Calu3 (cell line): ENCODE measurements at regions not wholly inside any gene's neighbourhood (a gene's known extent, or its start where the extent isn't known, plus 50 kb on each side); places are given as distances from the start of the nearest gene placed in this dataset.
"Not testable (repeated sequence)": the region's sequence is repeated elsewhere in the genome, so short reads cannot be mapped to it uniquely, and the experiment has no call there.

ENCODE experiments used
- BruUV-seq: library from RNA; stranded (reverse); fragments of 400-500 nt; replicated peaks from 2 replicates; lab custom pipeline; 2021; lab: Mats Ljungman, UMichigan
- CTCF ChIA-PET: fragments of 300-600 bp; sonication (Branson Sonifier 250); formaldehyde crosslinking; loops from one replicate; lab custom pipeline; 2022; ENCODE audit warnings: antibody characterized with exemption; lab: Charles Lee
- DNase-seq: peaks from one replicate; pipeline ENCODE4 v3.0.0; 2022
- H3K27ac Mint-ChIP-seq: one replicate; pipeline ENCODE4 v1.8.0; 2022; ENCODE audit warnings: mixed read lengths; ENCODE audit not compliant: unreplicated experiment
- H3K27me3 Mint-ChIP-seq: one replicate; pipeline ENCODE4 v1.8.0; 2022; ENCODE audit warnings: mixed read lengths; ENCODE audit not compliant: unreplicated experiment
- H3K36me3 Mint-ChIP-seq: one replicate; pipeline ENCODE4 v1.8.0; 2022; ENCODE audit warnings: mild to moderate bottlenecking, moderate library complexity, mixed read lengths; ENCODE audit not compliant: insufficient read depth, unreplicated experiment
- H3K4me1 Mint-ChIP-seq: one replicate; pipeline ENCODE4 v1.8.0; 2022; ENCODE audit warnings: mild to moderate bottlenecking, low read depth, mixed read lengths; ENCODE audit not compliant: unreplicated experiment
- H3K4me3 Mint-ChIP-seq: one replicate; pipeline ENCODE4 v1.8.0; 2022; ENCODE audit warnings: mild to moderate bottlenecking, low read depth, moderate library complexity, mixed read lengths; ENCODE audit not compliant: unreplicated experiment
- H3K9me3 Mint-ChIP-seq: one replicate; pipeline ENCODE4 v1.8.0; 2022; ENCODE audit warnings: low read depth, mixed read lengths; ENCODE audit not compliant: unreplicated experiment
- CTCF ChIP-seq: fragments of 200-600 bp; IDR thresholded peaks from one replicate; pipeline ENCODE4 v1.8.0; 2022; ENCODE audit warnings: antibody characterized with exemption; ENCODE audit not compliant: unreplicated experiment
- intact Hi-C: fragments of 100-400 bp; cut with micrococcal nuclease; formaldehyde crosslinking; loops from one replicate; pipeline ENCODE4 v1.10.0; 2022; ENCODE audit not compliant: unreplicated experiment

GRCh38 chr16:60945225-60945624 lies 1091.0 kb downstream of the CDH8 start:
- Mint-ChIP-seq H3K36me3 (no peaks in the 10 kb centered on the region), H3K27me3 (no peaks in the 10 kb centered on the region), H3K9me3 (peaks cover 2% of the 10 kb centered on the region), H3K27ac (no peak overlapping the region), H3K4me3 (no peak overlapping the region), H3K4me1 (no peaks in the 10 kb centered on the region)
- CTCF ChIA-PET = no interaction called here
- intact Hi-C loops = no loop called here
- BruUV-seq = no TSS peak
- TF ChIP-seq CTCF = no peak
- no peak for DNase-seq

GRCh38 chr16:60936189-60936588 lies 1100.0 kb downstream of the CDH8 start:
- H3K27me3 Mint-ChIP-seq, H3K36me3 Mint-ChIP-seq, H3K4me3 Mint-ChIP-seq, CTCF ChIA-PET, H3K27ac Mint-ChIP-seq, BruUV-seq, H3K4me1 Mint-ChIP-seq, intact Hi-C loops, DNase-seq: not testable (repeated sequence)
- peaks cover 20% of the 10 kb centered on the region for H3K9me3 Mint-ChIP-seq

DNA sequence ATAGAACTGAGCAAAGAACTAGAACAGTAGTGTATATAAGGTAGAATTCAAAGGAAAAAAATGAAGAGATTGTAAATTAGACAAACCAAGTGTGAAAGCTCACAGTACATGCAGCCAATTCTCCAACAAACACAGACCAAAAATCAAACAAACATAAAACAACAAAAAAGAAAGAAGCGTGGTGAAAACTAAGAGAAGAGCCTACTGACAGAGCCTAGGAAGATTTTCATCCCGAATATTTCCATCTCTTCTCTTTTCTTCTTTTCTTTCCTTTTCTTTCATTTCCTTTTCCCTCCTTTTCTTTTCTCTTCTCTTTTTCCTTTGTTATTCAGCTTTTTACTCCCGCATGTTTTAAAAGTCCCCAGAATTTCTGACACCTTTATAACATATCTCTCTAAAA lies 1103.6 kb downstream of the CDH8 start:
- Mint-ChIP-seq H3K4me1 (no peaks in the 10 kb centered on the region), H3K27me3 (no peaks in the 10 kb centered on the region), H3K36me3 (no peaks in the 10 kb centered on the region), H3K27ac (no peak overlapping the region), H3K4me3 (no peak overlapping the region), H3K9me3 (peaks cover 21% of the 10 kb centered on the region)
- no peak for TF ChIP-seq CTCF
- CTCF ChIA-PET = no interaction called here
- intact Hi-C loops = no loop called here
- no peak for DNase-seq
- BruUV-seq = no TSS peak

DNA sequence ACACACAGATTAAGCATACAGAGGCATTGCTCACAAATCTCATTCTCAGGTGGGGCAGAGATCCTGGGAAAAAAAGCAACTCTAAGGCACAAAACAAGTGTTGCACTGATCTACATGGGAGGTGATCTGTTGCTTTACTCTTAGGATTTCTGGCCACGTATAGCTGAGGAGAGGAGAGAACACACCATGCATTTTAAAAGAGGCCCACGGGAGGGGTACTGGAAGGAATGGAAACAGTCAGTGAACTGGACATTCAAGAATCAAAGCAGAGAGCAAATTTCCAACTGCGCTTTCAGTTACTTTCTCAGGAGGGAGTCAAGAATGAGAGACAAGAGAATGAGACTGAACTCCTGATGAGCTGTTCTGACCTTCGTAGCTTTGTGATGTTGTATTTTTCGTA lies 1105.9 kb downstream of the CDH8 start:
- peaks cover 18% of the 10 kb centered on the region for H3K9me3 Mint-ChIP-seq
- H3K27me3 Mint-ChIP-seq = no peaks in the 10 kb centered on the region
- CTCF ChIA-PET = no interaction called here
- intact Hi-C loops = no loop called here
- H3K4me3 Mint-ChIP-seq = no peak overlapping the region
- DNase-seq = no peak
- H3K4me1 Mint-ChIP-seq = no peaks in the 10 kb centered on the region
- TF ChIP-seq CTCF = no peak
- no peaks in the 10 kb centered on the region for H3K36me3 Mint-ChIP-seq
- H3K27ac Mint-ChIP-seq = no peak overlapping the region
- no TSS peak for BruUV-seq

- no peak for TF ChIP-seq CTCF
- H3K36me3 Mint-ChIP-seq = no peaks in the 10 kb centered on the region
- H3K9me3 Mint-ChIP-seq = peaks cover 11% of the 10 kb centered on the region
- BruUV-seq = no TSS peak
- CTCF ChIA-PET = no interaction called here
- H3K4me1 Mint-ChIP-seq = no peaks in the 10 kb centered on the region
- H3K27ac Mint-ChIP-seq = no peak overlapping the region
- no peak for DNase-seq
- intact Hi-C loops = no loop called here
- H3K27me3 Mint-ChIP-seq = no peaks in the 10 kb centered on the region
- H3K4me3 Mint-ChIP-seq = no peak overlapping the region
These were observed 1113.3 kb downstream of the CDH8 start for GRCh38 chr16:60922920-60923319.
